Sciatic nerve (tissue), 2 donors: ENCODE measurements at regions not wholly inside any gene's neighbourhood (a gene's known extent, or its start where the extent isn't known, plus 50 kb on each side); places are given as distances from the start of the nearest gene placed in this dataset.

Experiments used
- ATAC-seq: fragments of 200-7000 bp; cut with Tn5 transposase; one replicate; pipeline ENCODE4 v1.9.1; 2020; ENCODE audit warnings: mild to moderate bottlenecking, moderate library complexity
- DNase-seq: peaks from one replicate; pipeline ENCODE4 v3.0.0-alpha.2; 2020; ENCODE audit warnings: low spot score
- intact Hi-C: fragments of 100-400 bp; cut with DNase I; formaldehyde crosslinking; loops from one replicate; pipeline ENCODE4 v1.14.2; 2022
- donor health status: DM: no; HTN: no; CAD: no.
- donor health status: DM: no; HTN: no; CAD: no.

GRCh38 chr18:22538426-22538825 is 120.7 kb upstream of the CTAGE1 start:
- ATAC-seq (peak; percentile 95), DNase-seq (peak; percentile 63)
- intact Hi-C loops, result no loop called here

GRCh38 chr18:22539051-22539765 is 121.5 kb upstream of the CTAGE1 start:
- ATAC-seq, result peak; percentile 78
- DNase-seq, result no peak
- intact Hi-C loops, result no loop called here

- no peak for ATAC-seq
- intact Hi-C loops, result no loop called here
- DNase-seq, result no peak
Observed at GRCh38 chr18:22541232-22541631, 123.5 kb upstream of the CTAGE1 start.

GRCh38 chr18:22542406-22542835 is 124.7 kb upstream of the CTAGE1 start:
- intact Hi-C loops, result no loop called here

GRCh38 chr18:22543769-22544168 is 126.1 kb upstream of the CTAGE1 start:
- ATAC-seq, result peak; percentile 47
- intact Hi-C loops, result no loop called here

More at GRCh38 chr18:22542406-22542835, 124.7 kb upstream of the CTAGE1 start:
- ATAC-seq (no peak), DNase-seq (no peak)

GRCh38 chr18:22544626-22545025 is 126.9 kb upstream of the CTAGE1 start:
- ATAC-seq (peak; percentile 46), DNase-seq (no peak)
- intact Hi-C loops, result no loop called here

More at GRCh38 chr18:22543769-22544168, 126.1 kb upstream of the CTAGE1 start:
- DNase-seq, result peak; percentile 57

GRCh38 chr18:22545066-22545760 is 127.5 kb upstream of the CTAGE1 start:
- ATAC-seq, result peak; percentile 72
- no peak for DNase-seq
- intact Hi-C loops, result no loop called here

GRCh38 chr18:22546905-22547570 is 129.3 kb upstream of the CTAGE1 start:
- ATAC-seq (no peak), DNase-seq (no peak)
- intact Hi-C loops, result no loop called here

- no peak for ATAC-seq
- intact Hi-C loops, result no loop called here
- DNase-seq, result no peak
Observed at GRCh38 chr18:22547807-22548561, 130.3 kb upstream of the CTAGE1 start.

GRCh38 chr18:22549260-22549937 is 131.7 kb upstream of the CTAGE1 start:
- intact Hi-C loops, result no loop called here
- ATAC-seq (no peak), DNase-seq (no peak)

GRCh38 chr18:22550366-22550765 is 132.7 kb upstream of the CTAGE1 start:
- intact Hi-C loops, result no loop called here
- DNase-seq (no peak), ATAC-seq (no peak)

GRCh38 chr18:22550861-22551260 is 133.1 kb upstream of the CTAGE1 start:
- intact Hi-C loops, result no loop called here
- no peak for DNase-seq
- no peak for ATAC-seq

- DNase-seq (no peak), ATAC-seq (peak; percentile 32)
- intact Hi-C loops, result no loop called here
Observed at GRCh38 chr18:22551536-22552151, 133.9 kb upstream of the CTAGE1 start.

GRCh38 chr18:22552254-22552653 is 134.5 kb upstream of the CTAGE1 start:
- DNase-seq, result no peak
- no peak for ATAC-seq
- intact Hi-C loops, result no loop called here

- DNase-seq, result no peak
- no peak for ATAC-seq
- intact Hi-C loops, result no loop called here
Observed at GRCh38 chr18:22552899-22553460, 135.3 kb upstream of the CTAGE1 start.

GRCh38 chr18:22556222-22557167 is 138.8 kb upstream of the CTAGE1 start:
- ATAC-seq (peak; percentile 30), DNase-seq (no peak)
- intact Hi-C loops, result no loop called here
